ENCODE measurements at regions not wholly inside any gene's neighbourhood (a gene's known extent, or its start where the extent isn't known, plus 50 kb on each side); places are given as distances from the start of the nearest gene placed in this dataset.

- TF ChIP-seq POLR2A (IDR thresholded peaks at IDR 0.05) = no peak
- TF ChIP-seq, protein P1, sequence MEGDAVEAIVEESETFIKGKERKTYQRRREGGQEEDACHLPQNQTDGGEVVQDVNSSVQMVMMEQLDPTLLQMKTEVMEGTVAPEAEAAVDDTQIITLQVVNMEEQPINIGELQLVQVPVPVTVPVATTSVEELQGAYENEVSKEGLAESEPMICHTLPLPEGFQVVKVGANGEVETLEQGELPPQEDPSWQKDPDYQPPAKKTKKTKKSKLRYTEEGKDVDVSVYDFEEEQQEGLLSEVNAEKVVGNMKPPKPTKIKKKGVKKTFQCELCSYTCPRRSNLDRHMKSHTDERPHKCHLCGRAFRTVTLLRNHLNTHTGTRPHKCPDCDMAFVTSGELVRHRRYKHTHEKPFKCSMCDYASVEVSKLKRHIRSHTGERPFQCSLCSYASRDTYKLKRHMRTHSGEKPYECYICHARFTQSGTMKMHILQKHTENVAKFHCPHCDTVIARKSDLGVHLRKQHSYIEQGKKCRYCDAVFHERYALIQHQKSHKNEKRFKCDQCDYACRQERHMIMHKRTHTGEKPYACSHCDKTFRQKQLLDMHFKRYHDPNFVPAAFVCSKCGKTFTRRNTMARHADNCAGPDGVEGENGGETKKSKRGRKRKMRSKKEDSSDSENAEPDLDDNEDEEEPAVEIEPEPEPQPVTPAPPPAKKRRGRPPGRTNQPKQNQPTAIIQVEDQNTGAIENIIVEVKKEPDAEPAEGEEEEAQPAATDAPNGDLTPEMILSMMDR (IDR thresholded peaks at IDR 0.05) = no peak
These were observed 83.8 kb upstream of the RASGEF1B start for GRCh38 chr4:81555489-81555888.
